ENCODE measurements at regions not wholly inside any gene's neighbourhood (a gene's known extent, or its start where the extent isn't known, plus 50 kb on each side); places are given as distances from the start of the nearest gene placed in this dataset.

- no peak for TF ChIP-seq CTCF (IDR thresholded peaks at IDR 0.05; ENCODE audit: insufficient read depth in 1 of 2, low read depth in 1 of 2, low read length in 1 of 2, severe bottlenecking in 1 of 2, unreplicated experiment in 1 of 2)
- ChIA-PET CTCF (no interaction called here), POLR2A (no interaction called here)
- Histone ChIP-seq H3K4me3 (ENCODE audit: low read depth, low read length) (no peak overlapping the region), H3K36me3 (ENCODE audit: control insufficient read depth, insufficient read depth, low read length) (peaks cover 10% of the 10 kb centered on the region), H3K9me3 (no peaks in the 10 kb centered on the region), H3K4me1 (no peaks in the 10 kb centered on the region), H3K27me3 (replicated peaks; ENCODE audit: control insufficient read depth, insufficient read depth, low read length) (no peaks in the 10 kb centered on the region)
- Mint-ChIP-seq H3K4me1 (ENCODE audit: low read depth, unreplicated experiment) (no peaks in the 10 kb centered on the region), H3K36me3 (ENCODE audit: insufficient read depth, unreplicated experiment) (peaks cover 56% of the 10 kb centered on the region), H3K27me3 (ENCODE audit: insufficient read depth, unreplicated experiment) (no peaks in the 10 kb centered on the region), H3K27ac (ENCODE audit: unreplicated experiment) (no peak overlapping the region), H3K9me3 (ENCODE audit: unreplicated experiment) (no peaks in the 10 kb centered on the region), H3K4me3 (ENCODE audit: unreplicated experiment) (no peak overlapping the region)
- no peak for DNase-seq
- intact Hi-C loops (cut with micrococcal nuclease; ENCODE audit: unreplicated experiment): no loop called here
- BruUV-seq (replicated peaks): no TSS peak
Measured at GRCh38 chr11:70818351-70818750, 420.0 kb downstream of the CTTN start.

- TF ChIP-seq CTCF (IDR thresholded peaks at IDR 0.05; ENCODE audit: insufficient read depth in 1 of 2, low read depth in 1 of 2, low read length in 1 of 2, severe bottlenecking in 1 of 2, unreplicated experiment in 1 of 2): no peak
- ChIA-PET POLR2A (no interaction called here), CTCF (no interaction called here)
- Histone ChIP-seq H3K4me1 (no peaks in the 10 kb centered on the region), H3K4me3 (ENCODE audit: low read depth, low read length) (no peak overlapping the region), H3K9me3 (no peaks in the 10 kb centered on the region), H3K36me3 (ENCODE audit: control insufficient read depth, insufficient read depth, low read length) (peaks cover 7% of the 10 kb centered on the region), H3K27me3 (replicated peaks; ENCODE audit: control insufficient read depth, insufficient read depth, low read length) (no peaks in the 10 kb centered on the region)
- Mint-ChIP-seq H3K27ac (ENCODE audit: unreplicated experiment) (no peak overlapping the region), H3K4me1 (ENCODE audit: low read depth, unreplicated experiment) (no peaks in the 10 kb centered on the region), H3K27me3 (ENCODE audit: insufficient read depth, unreplicated experiment) (no peaks in the 10 kb centered on the region), H3K9me3 (ENCODE audit: unreplicated experiment) (no peaks in the 10 kb centered on the region), H3K4me3 (ENCODE audit: unreplicated experiment) (no peak overlapping the region), H3K36me3 (ENCODE audit: insufficient read depth, unreplicated experiment) (peaks cover 61% of the 10 kb centered on the region)
- no peak for DNase-seq
- intact Hi-C loops (cut with micrococcal nuclease; ENCODE audit: unreplicated experiment): no loop called here
- BruUV-seq (replicated peaks): no TSS peak
Measured at GRCh38 chr11:70819022-70819421, 420.7 kb downstream of the CTTN start.

GRCh38 chr11:70820311-70820710, 422.0 kb downstream of the CTTN start:
- DNase-seq: no peak
- no peaks in the 10 kb centered on the region for H3K9me3 Mint-ChIP-seq (ENCODE audit: unreplicated experiment)
- no peaks in the 10 kb centered on the region for H3K9me3 ChIP-seq
- H3K4me1 Mint-ChIP-seq (ENCODE audit: low read depth, unreplicated experiment): no peaks in the 10 kb centered on the region
- H3K4me3 ChIP-seq (ENCODE audit: low read depth, low read length): no peak overlapping the region
- ChIA-PET CTCF (no interaction called here), POLR2A (no interaction called here)
- H3K4me1 ChIP-seq: no peaks in the 10 kb centered on the region
- no peak overlapping the region for H3K4me3 Mint-ChIP-seq (ENCODE audit: unreplicated experiment)
- H3K36me3 Mint-ChIP-seq (ENCODE audit: insufficient read depth, unreplicated experiment): peaks cover 64% of the 10 kb centered on the region
- no peak for TF ChIP-seq CTCF (IDR thresholded peaks at IDR 0.05; ENCODE audit: insufficient read depth in 1 of 2, low read depth in 1 of 2, low read length in 1 of 2, severe bottlenecking in 1 of 2, unreplicated experiment in 1 of 2)
- no peaks in the 10 kb centered on the region for H3K27me3 Mint-ChIP-seq (ENCODE audit: insufficient read depth, unreplicated experiment)
- H3K27me3 ChIP-seq (replicated peaks; ENCODE audit: control insufficient read depth, insufficient read depth, low read length): no peaks in the 10 kb centered on the region
- intact Hi-C loops (cut with micrococcal nuclease; ENCODE audit: unreplicated experiment): no loop called here
- H3K36me3 ChIP-seq (ENCODE audit: control insufficient read depth, insufficient read depth, low read length): peaks cover 8% of the 10 kb centered on the region
- no peak overlapping the region for H3K27ac Mint-ChIP-seq (ENCODE audit: unreplicated experiment)
- no TSS peak for BruUV-seq (replicated peaks)

All from Caco-2 (cell line).